Activated T-cell treated with anti-CD3 and anti-CD28 coated beads, Interleukin-2, amount 50 U/mL, for 72 hours (primary cell): ENCODE measurements at regions not wholly inside any gene's neighbourhood (a gene's known extent, or its start where the extent isn't known, plus 50 kb on each side); places are given as distances from the start of the nearest gene placed in this dataset.
"Not testable (repeated sequence)": the region's sequence is repeated elsewhere in the genome, so short reads cannot be mapped to it uniquely, and the experiment has no call there.

Source experiments
- ATAC-seq, 2 donors: fragments of 150-1000 bp; cut with Tn5 transposase; replicated peaks in 1 of 2; 2 replicates each; pipeline ENCODE4 v1.10.0; 2021; ENCODE audit warnings: moderate library complexity in 2 of 2, mild to moderate bottlenecking in 1 of 2
- DNase-seq, 2 donors: peaks; one replicate each; pipeline ENCODE4 v3.0.0; 2021 to 2022; ENCODE audit warnings: mixed read lengths in 1 of 2
- H3K27ac Mint-ChIP-seq: one replicate; pipeline ENCODE4 v1.8.0; 2022; ENCODE audit warnings: mild to moderate bottlenecking, moderate library complexity, mixed read lengths
- H3K27me3 Mint-ChIP-seq: one replicate; pipeline ENCODE4 v1.8.0; 2022; ENCODE audit warnings: low read depth, mixed read lengths
- H3K36me3 Mint-ChIP-seq, 2 donors: one replicate each; pipeline ENCODE4 v1.8.0; 2022; ENCODE audit warnings: mixed read lengths in 2 of 2, mild to moderate bottlenecking in 1 of 2; ENCODE audit not compliant: insufficient read depth in 2 of 2
- H3K4me1 Mint-ChIP-seq: one replicate; pipeline ENCODE4 v1.8.0; 2022; ENCODE audit warnings: low read depth, mixed read lengths
- H3K4me3 Mint-ChIP-seq, 2 donors: one replicate each; pipeline ENCODE4 v1.8.0; 2022; ENCODE audit warnings: mild to moderate bottlenecking in 2 of 2, mixed read lengths in 2 of 2, moderate library complexity in 2 of 2
- H3K9me3 Mint-ChIP-seq, 2 donors: one replicate each; pipeline ENCODE4 v1.8.0; 2022; ENCODE audit warnings: mixed read lengths in 2 of 2

DNA sequence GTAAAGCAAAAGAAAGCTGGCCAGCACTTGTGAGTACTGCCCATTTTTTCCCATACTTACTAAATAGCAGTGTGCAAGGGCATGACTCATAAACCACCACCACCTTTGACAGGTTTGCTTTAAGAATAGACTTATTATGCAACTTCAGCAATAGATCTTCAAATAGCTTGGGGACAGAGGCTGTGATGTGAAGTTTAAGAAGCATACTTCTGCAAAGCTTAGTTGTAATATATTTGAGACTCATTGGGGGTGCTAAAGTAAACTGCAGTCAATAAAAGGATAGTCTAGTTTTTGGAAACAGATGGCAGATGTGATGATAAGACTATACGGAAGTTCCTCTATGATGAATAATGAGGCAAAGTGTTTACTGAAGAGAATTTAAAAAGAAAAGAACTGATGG is 210.0 kb downstream of the PLA2G4A start:
- H3K9me3 Mint-ChIP-seq: no peaks in the 10 kb centered on the region

DNA sequence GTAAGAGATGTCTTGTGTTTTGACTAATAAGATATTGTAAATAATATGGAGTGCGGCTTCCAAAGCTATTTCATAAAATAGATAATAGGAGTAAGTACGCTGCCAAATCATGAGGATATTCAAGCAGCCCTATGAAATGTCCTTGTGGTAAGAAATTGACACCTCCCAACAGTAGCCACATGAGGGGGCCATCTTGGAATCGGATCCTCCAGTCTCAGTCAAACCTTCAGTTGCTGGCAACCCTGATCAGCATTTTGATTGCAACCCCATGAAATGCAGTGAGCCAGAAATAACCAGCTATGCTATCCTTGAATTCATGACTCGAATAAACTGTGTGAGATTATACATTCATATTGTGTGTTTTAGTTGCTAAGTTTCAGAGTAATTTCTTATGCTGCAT is 212.4 kb downstream of the PLA2G4A start:
- ATAC-seq: no peak
- Mint-ChIP-seq H3K27me3 (no peaks in the 10 kb centered on the region), H3K9me3 (no peaks in the 10 kb centered on the region), H3K4me3 (no peak overlapping the region), H3K4me1 (no peaks in the 10 kb centered on the region), H3K27ac (no peak overlapping the region), H3K36me3 (no peaks in the 10 kb centered on the region)
- no peak for DNase-seq

More for the DNA sequence above, 210.0 kb downstream of the PLA2G4A start:
- Mint-ChIP-seq H3K27ac (no peak overlapping the region), H3K27me3 (no peaks in the 10 kb centered on the region), H3K4me1 (no peaks in the 10 kb centered on the region), H3K36me3 (no peaks in the 10 kb centered on the region), H3K4me3 (no peak overlapping the region)
- no peak for DNase-seq
- ATAC-seq: no peak

DNA sequence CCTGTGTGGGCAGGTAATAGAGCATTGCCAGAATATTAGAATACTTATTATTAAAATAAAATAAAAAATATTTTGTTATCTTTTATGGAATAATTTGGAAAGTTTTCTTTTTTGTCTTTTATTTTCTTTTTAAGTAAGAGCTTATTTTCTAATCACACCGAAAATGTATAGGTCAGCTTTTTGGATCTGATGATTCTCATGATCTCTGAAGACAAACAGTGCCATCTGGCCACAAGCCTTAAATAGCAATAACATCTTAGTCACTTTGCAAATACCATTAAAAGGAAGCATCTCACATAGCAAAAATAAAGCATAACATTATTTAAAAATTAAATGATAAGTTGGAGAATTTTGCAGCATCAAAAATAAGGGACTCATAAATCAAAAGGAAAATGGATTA is 213.8 kb downstream of the PLA2G4A start:
- DNase-seq: no peak
- Mint-ChIP-seq H3K4me1 (no peaks in the 10 kb centered on the region), H3K36me3 (no peaks in the 10 kb centered on the region)

DNA sequence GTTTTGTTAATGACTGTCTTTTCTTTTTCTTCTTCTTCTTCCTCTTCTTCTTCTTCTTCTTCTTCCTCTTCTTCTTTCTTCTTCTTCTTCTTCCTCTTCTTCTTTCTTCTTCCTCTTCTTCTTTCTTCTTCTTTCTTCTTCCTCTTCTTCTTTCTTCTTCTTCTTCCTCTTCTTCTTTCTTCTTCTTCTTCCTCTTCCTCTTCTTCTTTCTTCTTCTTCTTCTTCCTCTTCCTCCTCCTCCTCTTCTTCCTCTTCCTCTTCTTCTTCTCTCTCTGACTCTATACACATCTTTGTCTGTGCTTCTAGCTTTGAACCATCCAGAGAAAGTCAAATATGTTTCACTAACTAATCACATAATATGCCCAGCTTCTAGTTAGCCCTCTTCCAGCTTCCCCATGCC is 214.7 kb downstream of the PLA2G4A start:
- H3K4me1 Mint-ChIP-seq, H3K9me3 Mint-ChIP-seq, H3K27me3 Mint-ChIP-seq, DNase-seq, H3K36me3 Mint-ChIP-seq, ATAC-seq, H3K27ac Mint-ChIP-seq, H3K4me3 Mint-ChIP-seq: not testable (repeated sequence)

More for the DNA sequence above, 213.8 kb downstream of the PLA2G4A start:
- Mint-ChIP-seq H3K4me3 (no peak overlapping the region), H3K27me3 (no peaks in the 10 kb centered on the region), H3K9me3 (no peaks in the 10 kb centered on the region), H3K27ac (no peak overlapping the region)
- ATAC-seq: no peak

DNA sequence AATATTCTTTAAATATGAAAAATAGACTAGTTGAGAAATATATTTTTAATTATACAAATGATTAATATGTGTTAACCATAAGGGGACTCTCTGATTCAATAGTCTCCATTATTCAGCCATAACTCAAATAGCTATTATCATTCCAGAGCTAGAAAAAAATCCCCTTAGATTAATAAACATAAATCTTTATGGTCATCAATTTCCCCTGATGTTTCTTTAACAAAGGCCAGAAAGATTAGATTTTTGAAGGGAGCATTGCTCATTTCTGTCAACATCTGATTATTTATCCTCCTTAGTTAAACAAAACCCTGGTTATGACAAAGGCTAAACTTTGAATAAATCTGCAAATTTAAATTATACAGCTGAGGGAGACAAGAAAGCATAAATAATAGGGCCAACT is 215.7 kb downstream of the PLA2G4A start:
- Mint-ChIP-seq H3K4me1 (no peaks in the 10 kb centered on the region), H3K36me3 (no peaks in the 10 kb centered on the region), H3K27me3 (no peaks in the 10 kb centered on the region), H3K27ac (no peak overlapping the region), H3K9me3 (no peaks in the 10 kb centered on the region), H3K4me3 (no peak overlapping the region)
- ATAC-seq (no peak), DNase-seq (no peak)

DNA sequence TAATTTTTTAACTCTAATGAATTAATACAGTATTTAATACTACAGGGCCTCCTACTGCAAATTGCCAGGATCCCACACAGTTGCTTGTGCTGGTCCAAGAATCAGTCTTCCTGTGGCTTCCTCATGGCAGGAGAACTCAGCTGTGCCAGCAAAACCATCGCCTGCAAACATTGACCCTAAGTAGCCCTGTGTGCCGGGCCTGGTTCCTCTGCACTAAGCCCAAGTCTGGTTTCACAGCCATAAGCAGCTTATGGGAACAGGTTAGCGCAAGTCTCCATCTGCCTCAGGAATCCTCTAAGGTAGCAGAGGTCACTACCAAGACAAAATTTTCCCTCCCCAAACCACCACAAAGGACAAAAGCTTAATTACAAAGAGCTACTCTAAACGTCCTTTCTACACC is 216.6 kb downstream of the PLA2G4A start:
- ATAC-seq: no peak

DNA sequence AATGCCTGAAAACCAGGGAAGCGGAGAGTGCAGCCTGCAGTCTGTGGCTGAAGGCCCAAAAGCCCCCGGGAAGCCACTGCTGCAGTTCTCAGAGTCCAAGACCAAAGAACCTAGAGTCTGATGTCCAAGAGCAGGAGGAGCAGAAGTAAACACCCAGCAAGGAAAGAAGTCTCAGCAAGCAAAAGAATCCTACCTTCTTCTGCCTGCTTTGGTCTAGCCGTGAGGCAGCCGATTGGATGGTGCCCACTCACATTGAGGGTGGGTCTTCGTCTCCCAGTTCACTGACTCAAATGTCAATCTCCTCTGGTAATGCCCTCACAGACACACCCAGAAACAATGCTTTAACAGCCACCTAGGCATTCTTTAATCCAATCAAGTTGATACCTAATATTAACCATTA is 217.5 kb downstream of the PLA2G4A start:
- ATAC-seq: no peak
- no peak overlapping the region for H3K4me3 Mint-ChIP-seq
- no peaks in the 10 kb centered on the region for H3K9me3 Mint-ChIP-seq
- H3K36me3 Mint-ChIP-seq: no peaks in the 10 kb centered on the region
- DNase-seq: no peak
- H3K27me3 Mint-ChIP-seq: no peaks in the 10 kb centered on the region
- H3K4me1 Mint-ChIP-seq: no peaks in the 10 kb centered on the region
- H3K27ac Mint-ChIP-seq: no peak overlapping the region

More for the DNA sequence above, 216.6 kb downstream of the PLA2G4A start:
- Mint-ChIP-seq H3K36me3 (no peaks in the 10 kb centered on the region), H3K27ac (no peak overlapping the region), H3K9me3 (no peaks in the 10 kb centered on the region), H3K27me3 (no peaks in the 10 kb centered on the region), H3K4me3 (no peak overlapping the region), H3K4me1 (no peaks in the 10 kb centered on the region)
- no peak for DNase-seq

DNA sequence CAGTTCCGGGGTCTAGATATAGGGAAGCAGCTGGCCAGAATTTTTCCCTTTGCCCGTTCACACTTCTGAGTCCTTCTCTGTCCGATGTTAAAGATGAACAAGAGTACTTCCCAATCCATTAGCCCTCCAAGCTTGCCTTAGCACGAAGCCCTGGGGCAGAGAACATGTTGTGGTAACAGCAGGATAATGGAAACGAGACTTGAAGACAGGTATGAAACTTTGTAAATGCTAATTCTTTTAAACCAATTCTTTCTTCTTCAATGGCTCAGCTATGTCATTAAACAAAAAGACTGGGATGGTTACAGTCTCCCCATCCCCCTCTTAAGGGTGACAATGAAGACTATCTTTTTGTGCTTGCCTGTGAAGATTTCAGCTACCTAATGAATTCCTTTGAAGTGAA is 218.5 kb downstream of the PLA2G4A start:
- Mint-ChIP-seq H3K9me3 (no peaks in the 10 kb centered on the region), H3K27ac (no peak overlapping the region), H3K27me3 (no peaks in the 10 kb centered on the region), H3K36me3 (no peaks in the 10 kb centered on the region), H3K4me3 (no peak overlapping the region), H3K4me1 (no peaks in the 10 kb centered on the region)
- ATAC-seq: no peak
- DNase-seq: no peak

DNA sequence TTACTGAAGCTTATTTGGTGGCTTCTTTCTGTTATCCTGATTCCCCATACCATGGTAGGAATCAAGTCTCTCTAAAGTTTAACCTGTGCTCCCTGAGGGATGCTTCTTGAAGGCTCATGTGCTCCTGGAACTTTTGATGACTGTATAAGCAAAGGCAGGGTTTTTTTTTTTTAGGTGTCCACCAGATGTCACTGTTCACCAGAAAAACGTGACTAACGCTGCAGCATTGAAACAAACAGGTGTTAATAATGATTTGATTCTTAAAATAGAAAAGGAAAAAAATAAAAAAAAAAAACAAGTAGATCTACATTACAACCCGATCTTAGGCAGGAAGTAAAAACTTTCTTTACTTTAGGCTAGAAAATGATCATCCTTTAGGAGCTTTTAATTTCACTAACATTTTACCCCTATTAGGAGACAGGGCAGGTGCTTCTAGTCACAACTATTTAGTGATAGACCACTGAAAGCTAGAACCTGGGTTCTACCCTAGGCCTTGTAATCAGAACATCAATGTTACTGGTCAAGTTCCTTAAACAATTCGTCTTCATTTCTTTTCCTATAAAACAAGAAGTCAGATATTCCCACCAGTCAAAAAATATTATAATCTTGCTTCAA is 223.0 kb downstream of the PLA2G4A start:
- H3K27ac Mint-ChIP-seq: no peak overlapping the region
- H3K9me3 Mint-ChIP-seq: no peaks in the 10 kb centered on the region
- H3K4me3 Mint-ChIP-seq: no peak overlapping the region
- no peaks in the 10 kb centered on the region for H3K4me1 Mint-ChIP-seq
- no peak for ATAC-seq
- H3K27me3 Mint-ChIP-seq: no peaks in the 10 kb centered on the region
- peak; percentile 5 to 19 for DNase-seq
- H3K36me3 Mint-ChIP-seq: no peaks in the 10 kb centered on the region

DNA sequence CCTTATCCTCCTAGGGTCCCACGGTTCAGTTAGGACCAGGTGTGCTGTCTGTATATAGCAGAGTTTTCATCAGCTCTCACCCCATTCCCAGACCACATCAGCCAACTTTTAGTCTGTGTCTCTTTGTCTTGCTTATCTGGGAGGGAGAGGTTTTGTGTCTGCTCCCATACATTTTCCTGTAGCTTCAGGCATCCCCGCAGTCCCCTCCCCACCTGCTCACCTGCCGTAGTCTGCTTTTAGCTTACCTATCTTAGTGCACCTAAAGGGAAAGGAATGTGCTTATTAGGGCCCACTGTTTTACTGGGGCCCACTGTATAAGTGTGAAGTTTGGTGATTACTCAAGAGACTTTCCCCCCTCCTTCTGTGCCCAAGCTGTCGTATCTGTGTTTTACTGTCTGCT is 225.1 kb downstream of the PLA2G4A start:
- no peaks in the 10 kb centered on the region for H3K4me1 Mint-ChIP-seq
- no peaks in the 10 kb centered on the region for H3K9me3 Mint-ChIP-seq
- DNase-seq (no peak), ATAC-seq (no peak)
- H3K27ac Mint-ChIP-seq: no peak overlapping the region
- no peaks in the 10 kb centered on the region for H3K27me3 Mint-ChIP-seq
- no peak overlapping the region for H3K4me3 Mint-ChIP-seq
- no peaks in the 10 kb centered on the region for H3K36me3 Mint-ChIP-seq

DNA sequence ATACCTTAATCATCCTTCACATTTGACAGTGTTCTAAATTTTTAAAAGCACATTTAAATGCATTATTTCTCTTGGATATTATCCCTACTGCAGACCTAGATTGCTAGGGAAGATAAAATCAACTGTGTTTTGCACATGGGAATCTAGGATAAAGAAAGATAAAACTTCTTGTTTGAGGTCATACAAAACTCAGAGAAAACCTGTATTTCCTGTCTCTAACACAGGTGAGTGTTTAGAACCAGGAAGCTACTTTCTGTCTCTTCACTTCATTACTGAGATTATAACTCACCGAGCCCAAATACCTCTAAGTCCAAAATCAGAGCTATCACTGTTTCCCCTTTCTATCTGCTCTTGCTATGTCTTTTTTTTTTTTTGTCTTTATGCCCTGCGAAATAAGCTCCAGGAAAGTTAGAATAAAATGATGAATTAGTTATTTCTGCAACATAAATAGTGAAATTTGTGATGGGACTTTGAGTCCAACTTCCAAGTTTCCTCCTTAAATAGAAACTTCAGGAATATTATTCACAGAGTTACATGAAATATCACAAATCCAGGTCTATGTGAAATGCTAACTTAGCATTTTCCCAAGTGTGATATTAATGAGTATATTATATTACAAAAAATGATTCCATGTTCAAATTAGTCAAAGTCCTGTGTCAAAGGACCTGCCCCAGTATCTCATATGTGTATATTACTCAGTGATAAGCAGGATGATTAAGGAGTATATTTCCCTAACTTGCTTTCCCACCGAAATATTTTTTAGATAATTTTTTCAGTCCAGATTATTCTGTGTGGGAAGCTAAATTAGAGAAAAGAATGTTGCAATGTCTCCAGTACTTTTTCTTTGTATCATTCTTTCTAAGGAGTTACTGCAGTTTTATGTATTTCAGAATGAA is 226.4 kb downstream of the PLA2G4A start:
- Mint-ChIP-seq H3K9me3 (no peaks in the 10 kb centered on the region), H3K4me3 (no peak overlapping the region), H3K27me3 (no peaks in the 10 kb centered on the region), H3K4me1 (no peaks in the 10 kb centered on the region), H3K36me3 (no peaks in the 10 kb centered on the region), H3K27ac (no peak overlapping the region)
- ATAC-seq (no peak), DNase-seq (no peak)

DNA sequence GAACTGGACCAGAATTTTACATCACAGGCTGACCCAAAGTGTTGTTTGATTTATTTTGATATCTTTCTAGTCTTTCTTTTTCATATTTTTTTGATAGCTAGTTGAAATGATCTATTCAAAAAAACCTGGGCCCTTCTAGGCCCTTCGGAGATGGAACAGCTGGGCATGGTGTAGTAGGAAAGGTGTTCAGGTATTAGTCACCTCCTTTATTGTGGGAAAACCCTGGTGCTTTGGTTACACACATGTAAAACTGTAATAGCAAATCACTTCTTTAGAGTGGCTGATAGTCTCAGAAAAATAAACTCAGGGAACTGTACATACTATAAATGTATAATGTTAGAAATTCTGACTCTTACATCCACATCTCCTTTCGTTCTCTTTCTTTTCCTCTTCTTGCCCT is 234.5 kb downstream of the PLA2G4A start:
- H3K27ac Mint-ChIP-seq: no peak overlapping the region
- no peaks in the 10 kb centered on the region for H3K4me1 Mint-ChIP-seq
- ATAC-seq (no peak), DNase-seq (no peak)
- no peaks in the 10 kb centered on the region for H3K9me3 Mint-ChIP-seq
- no peaks in the 10 kb centered on the region for H3K36me3 Mint-ChIP-seq
- no peak overlapping the region for H3K4me3 Mint-ChIP-seq
- no peaks in the 10 kb centered on the region for H3K27me3 Mint-ChIP-seq

DNA sequence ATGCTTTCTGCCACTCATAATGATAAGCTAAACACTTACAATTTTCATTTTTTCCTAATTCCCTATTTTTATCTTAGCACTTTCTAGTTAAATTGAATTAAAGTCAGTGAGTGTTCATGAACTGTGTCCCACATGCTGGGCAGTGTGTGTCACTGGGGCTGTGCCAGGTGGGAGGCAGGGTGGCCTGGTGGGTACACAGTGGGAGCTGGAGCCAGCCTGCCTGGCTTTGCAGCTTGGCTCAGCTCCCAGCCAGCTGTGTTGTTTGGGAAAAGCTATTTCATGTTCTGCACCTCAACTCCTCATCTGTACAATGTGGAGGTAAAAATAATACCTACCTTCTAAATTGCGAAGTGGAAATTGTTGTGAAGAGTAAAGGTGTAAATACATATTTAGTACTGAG is 238.4 kb downstream of the PLA2G4A start:
- H3K9me3 Mint-ChIP-seq: no peaks in the 10 kb centered on the region
- no peaks in the 10 kb centered on the region for H3K36me3 Mint-ChIP-seq
- ATAC-seq: no peak
- no peaks in the 10 kb centered on the region for H3K4me1 Mint-ChIP-seq
- no peak overlapping the region for H3K4me3 Mint-ChIP-seq
- no peak overlapping the region for H3K27ac Mint-ChIP-seq
- DNase-seq: no peak
- no peaks in the 10 kb centered on the region for H3K27me3 Mint-ChIP-seq

DNA sequence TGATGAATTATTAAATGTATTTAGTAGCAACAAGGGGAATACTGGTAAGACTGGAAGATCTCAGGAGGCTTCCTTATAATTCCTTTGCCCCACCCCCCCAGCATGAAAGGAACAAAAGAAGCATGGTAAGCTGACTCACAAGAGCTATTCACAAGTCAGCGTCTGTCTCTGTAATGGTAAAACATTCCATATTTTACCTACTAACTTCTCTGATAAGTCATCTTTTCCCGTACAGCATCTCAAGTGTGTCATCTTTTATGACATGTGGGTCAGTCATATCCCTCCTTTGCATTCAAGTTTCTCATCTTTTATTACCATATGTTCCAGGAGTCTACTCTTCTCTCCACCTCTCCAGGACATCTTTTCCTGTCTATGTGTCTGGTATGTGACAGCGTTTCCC is 241.3 kb downstream of the PLA2G4A start:
- no peak overlapping the region for H3K4me3 Mint-ChIP-seq
- H3K27ac Mint-ChIP-seq: no peak overlapping the region
- DNase-seq (no peak), ATAC-seq (no peak)
- peaks cover 0 to 7% of the 10 kb centered on the region in 2 donors for H3K9me3 Mint-ChIP-seq
- no peaks in the 10 kb centered on the region for H3K36me3 Mint-ChIP-seq
- H3K4me1 Mint-ChIP-seq: no peaks in the 10 kb centered on the region
- H3K27me3 Mint-ChIP-seq: no peaks in the 10 kb centered on the region
